Fibroblast of skin of right quadriceps (primary cell): ENCODE measurements at regions not wholly inside any gene's neighbourhood (a gene's known extent, or its start where the extent isn't known, plus 50 kb on each side); places are given as distances from the start of the nearest gene placed in this dataset.

Source experiments
- DNase-seq: peaks from one replicate; pipeline ENCODE4 v3.0.0-alpha.2; 2013

GRCh38 chr1:56215086-56215485 lies 364.3 kb downstream of the PLPP3 start:
- DNase-seq, result no peak

DNA sequence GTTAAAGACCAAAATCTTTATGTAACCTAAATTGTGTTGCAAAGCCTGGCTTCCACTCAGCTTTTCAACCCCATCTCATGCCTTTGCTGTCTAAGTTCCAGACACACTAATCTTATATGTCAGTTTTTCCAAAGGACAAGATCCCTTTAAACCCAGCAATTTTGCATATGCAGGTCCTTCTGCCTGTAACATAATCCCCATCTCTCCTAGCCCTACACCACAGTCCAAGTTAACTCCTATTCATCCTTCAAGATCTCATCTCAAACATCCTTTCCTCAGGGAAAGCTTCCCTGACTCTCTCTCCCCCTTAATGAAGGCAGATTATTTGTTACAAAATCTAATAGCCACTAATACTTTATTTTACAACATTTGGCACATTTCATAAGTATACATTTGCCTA lies 366.3 kb downstream of the PLPP3 start:
- DNase-seq, result no peak

DNA sequence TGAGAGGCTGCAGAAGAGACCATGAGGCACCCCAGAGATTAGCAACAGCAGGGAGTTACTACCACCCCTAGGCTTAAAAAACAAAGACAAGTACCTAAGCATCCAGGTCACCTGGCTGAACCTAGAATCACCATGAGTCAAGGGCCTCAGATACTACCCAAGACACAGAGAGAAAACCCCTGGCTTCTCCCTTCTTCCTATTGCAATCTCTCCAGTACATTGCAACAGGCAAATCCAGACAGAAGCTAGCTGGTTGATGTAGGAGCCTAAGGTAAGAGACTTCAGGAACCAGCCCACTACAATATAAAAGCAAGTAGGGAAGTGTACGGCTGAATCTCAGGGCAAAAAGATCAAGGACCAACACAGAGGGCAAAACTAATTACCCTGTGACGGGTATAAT lies 367.2 kb downstream of the PLPP3 start:
- DNase-seq, result no peak

DNA sequence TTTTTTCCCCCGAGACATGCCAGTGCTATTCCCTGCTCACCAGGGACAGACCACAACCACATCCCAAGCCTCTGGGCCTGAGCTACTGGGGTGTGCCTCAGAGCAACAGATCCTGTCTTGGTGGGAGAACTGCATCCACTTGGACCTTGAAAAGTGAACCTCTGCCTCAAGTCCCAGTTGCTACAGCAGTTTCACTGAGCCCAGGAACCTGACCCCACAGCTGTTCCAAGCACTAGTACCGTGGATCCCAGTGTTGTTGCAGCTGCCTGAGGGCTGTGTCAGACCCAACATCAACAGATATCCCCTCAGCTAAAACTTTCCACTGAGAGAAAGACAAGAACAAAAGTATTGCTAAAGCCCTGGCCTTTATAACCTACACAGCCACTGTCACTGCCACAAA lies 373.0 kb downstream of the PLPP3 start:
- DNase-seq, result no peak

- DNase-seq, result no peak
Measured at GRCh38 chr1:56204206-56204605, 375.2 kb downstream of the PLPP3 start.

DNA sequence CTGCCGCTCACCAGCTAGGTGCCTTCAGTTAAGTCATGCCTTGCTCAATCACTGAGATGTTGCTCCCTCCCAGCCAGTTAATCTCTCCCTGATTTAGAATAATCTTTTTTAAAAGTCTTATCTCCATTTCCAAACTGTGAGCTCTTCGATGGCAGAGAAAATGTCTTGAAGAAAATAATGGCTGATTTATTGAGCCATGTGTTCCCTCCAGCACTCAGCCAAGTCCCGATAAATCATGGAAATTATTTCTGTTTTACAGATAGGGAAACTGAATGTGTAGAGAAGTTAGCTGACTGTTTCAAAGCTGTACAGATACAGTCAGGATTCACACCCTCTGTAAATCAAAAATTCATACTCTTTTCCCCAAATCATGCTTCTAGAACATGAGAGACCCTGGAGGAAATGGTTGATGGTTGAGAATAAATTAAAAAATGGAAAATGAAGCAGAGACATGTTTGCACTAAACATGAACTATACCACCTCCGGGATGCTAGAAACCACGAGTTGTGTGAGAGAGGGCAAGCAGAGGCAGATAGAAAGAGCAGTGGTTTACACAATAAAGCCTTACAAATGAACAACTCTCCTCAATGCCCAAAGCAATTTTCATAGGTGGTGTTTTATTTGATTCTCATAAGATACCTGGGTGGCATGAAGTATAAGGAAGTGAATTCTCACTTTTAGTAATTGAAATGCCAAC lies 376.4 kb downstream of the PLPP3 start:
- DNase-seq, result peak; percentile 11

GRCh38 chr1:56202186-56202585 lies 377.2 kb downstream of the PLPP3 start:
- peak; percentile 31 for DNase-seq

- no peak for DNase-seq
Measured at GRCh38 chr1:56200896-56201295, 378.5 kb downstream of the PLPP3 start.

GRCh38 chr1:56200442-56200841 lies 378.9 kb downstream of the PLPP3 start:
- no peak for DNase-seq

GRCh38 chr1:56199956-56200355 lies 379.4 kb downstream of the PLPP3 start:
- peak; percentile 13 for DNase-seq

DNA sequence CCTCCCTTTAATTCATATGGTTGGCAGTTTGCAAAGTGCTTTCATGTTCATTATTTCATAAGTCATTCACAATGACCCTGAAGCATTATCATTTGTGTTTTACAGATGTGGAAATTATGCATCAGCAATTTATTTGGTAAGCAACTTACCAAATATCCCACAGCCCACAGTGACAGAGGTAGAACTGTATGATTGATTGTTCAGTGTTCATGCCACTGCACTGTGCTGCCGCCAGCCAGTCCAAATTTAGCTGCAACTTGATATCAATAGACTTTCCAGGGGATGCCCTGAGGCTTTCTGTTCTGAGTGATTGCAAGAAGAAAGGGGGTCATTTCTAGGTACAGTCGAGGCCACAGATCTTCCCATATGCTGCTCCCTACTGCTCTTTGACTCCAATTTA lies 380.3 kb downstream of the PLPP3 start:
- DNase-seq, result no peak

DNA sequence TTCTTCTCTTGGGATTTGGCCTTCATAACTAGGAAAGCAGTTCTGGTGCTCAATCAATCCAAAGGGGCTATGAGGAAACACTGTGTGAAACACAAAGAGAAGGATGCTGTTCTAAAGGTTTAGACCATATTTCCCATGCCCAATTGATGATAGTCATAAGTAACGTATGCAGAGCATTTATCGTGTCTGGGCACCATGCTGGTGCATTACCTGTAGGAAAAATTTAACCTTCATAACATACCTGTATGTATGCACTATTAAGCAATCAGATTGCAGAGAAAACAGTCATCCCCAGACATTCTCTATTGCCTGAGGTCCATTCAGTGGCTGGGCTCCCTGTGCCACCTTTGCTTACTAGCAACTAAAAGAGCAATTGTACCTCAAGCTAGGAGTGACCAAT lies 381.4 kb downstream of the PLPP3 start:
- no peak for DNase-seq

- no peak for DNase-seq
Measured at GRCh38 chr1:56196839-56197238, 382.5 kb downstream of the PLPP3 start.

DNA sequence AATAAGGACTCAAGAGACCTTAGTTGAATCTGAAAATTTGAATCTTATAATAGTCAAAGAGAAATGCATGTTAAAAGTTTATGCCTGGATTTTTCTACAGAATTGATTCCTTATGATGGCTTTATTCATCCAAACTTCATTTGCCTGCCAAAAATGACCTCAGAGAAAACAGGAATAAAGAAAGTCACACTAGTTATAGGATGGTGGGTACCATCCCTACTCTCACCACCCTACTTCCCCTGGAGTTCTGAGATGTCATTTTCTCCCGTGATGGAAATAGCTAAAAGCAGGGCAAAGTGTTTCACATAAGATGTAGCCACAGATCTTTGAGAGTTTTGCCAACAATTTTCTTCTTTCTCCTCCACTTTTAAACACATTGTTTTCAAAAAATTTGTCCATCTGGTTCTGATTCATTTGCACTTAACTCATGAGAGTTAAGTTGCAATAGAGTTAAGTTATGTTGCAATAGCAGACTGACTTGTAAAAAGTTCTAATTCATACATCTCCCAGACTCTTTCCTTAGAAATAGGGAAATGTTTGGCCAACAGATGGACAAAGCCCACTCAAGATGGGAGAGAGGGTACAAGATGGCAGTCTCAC lies 384.6 kb downstream of the PLPP3 start:
- peak; percentile 80 for DNase-seq

- DNase-seq, result no peak
Measured at GRCh38 chr1:56193656-56194055, 385.7 kb downstream of the PLPP3 start.

DNA sequence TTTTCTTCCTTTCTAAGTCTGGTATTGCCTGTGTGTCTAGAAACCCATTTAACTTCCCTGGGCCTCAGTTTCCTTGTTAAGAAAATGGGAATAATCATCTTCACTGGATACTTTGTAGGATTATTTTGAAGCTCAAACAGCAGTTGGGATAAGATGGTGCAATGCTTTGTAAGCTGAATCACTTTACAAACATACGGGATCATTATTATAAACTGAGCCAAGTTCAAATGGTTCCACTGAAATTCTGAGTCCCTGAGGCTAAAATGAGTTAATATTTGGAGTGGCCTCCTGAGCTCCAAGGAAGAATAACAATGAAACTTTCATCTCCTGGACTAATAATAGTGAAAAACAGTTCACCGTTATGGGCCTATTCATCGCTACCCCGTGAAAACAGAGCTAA lies 388.0 kb downstream of the PLPP3 start:
- DNase-seq, result no peak

- peak; percentile 87 for DNase-seq
Measured at GRCh38 chr1:56190806-56191365, 388.5 kb downstream of the PLPP3 start.

GRCh38 chr1:56189946-56190805 lies 389.2 kb downstream of the PLPP3 start:
- DNase-seq, result no peak

DNA sequence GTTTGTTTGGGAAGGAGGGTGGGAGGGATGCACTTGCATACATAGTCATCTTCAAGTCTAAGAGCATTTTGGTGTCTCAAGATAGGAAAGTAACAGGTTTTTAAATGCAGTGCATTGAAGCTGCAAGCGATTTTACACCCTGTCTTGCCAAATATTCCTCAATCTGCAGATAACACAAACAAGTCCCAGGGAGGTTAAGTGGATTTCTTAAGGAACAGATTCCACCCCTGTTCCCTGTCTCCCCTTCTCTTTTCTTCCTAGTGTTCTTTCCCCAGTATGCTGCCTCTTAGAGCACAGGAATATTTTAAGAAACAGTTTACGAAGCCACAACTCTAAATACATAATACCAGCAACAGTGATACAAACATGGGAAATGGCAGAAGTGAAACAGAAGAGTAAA lies 389.9 kb downstream of the PLPP3 start:
- DNase-seq, result no peak

- DNase-seq, result no peak
Measured at GRCh38 chr1:56188855-56189254, 390.5 kb downstream of the PLPP3 start.

- no peak for DNase-seq
Measured at GRCh38 chr1:56188221-56188620, 391.1 kb downstream of the PLPP3 start.

- no peak for DNase-seq
Measured at GRCh38 chr1:56187405-56187804, 392.0 kb downstream of the PLPP3 start.

- DNase-seq, result peak; percentile 60
Measured at GRCh38 chr1:56185493-56185892, 393.9 kb downstream of the PLPP3 start.

- DNase-seq, result no peak
Measured at GRCh38 chr1:56183151-56183550, 396.2 kb downstream of the PLPP3 start.
